Spleen (tissue), 11 donors: ENCODE measurements at regions not wholly inside any gene's neighbourhood (a gene's known extent, or its start where the extent isn't known, plus 50 kb on each side); places are given as distances from the start of the nearest gene placed in this dataset.
"Not testable (repeated sequence)": the region's sequence is repeated elsewhere in the genome, so short reads cannot be mapped to it uniquely, and the experiment has no call there.

Experiments
- DNase-seq: peaks from one replicate; pipeline ENCODE4 v3.0.0-alpha.2; 2020
- H3K27ac ChIP-seq, 8 donors: fragments of 200-600 bp; sonication (generic) in 7 of 8; 1 replicate in 4 of 8; 2 replicates in 4 of 8; pipeline versions ENCODE4 v1.5.0 to v1.8.0; 2016 to 2021; ENCODE audit warnings: inconsistent platforms in 4 of 8, mild to moderate bottlenecking in 4 of 8, moderate library complexity in 1 of 8
- H3K27me3 ChIP-seq, 7 donors: fragments of 200-600 bp; sonication (generic) in 6 of 7; replicated peaks in 1 of 7; 1 replicate in 4 of 7; 2 replicates in 3 of 7; pipeline versions ENCODE4 v1.5.0 to v1.8.0; 2016 to 2021; ENCODE audit warnings: inconsistent platforms in 3 of 7, mild to moderate bottlenecking in 1 of 7
- H3K36me3 ChIP-seq, 6 donors: fragments of 200-600 bp; sonication (generic) in 5 of 6; 1 replicate in 4 of 6; 2 replicates in 2 of 6; pipeline versions ENCODE4 v1.5.0 to v1.8.0; 2016 to 2021; ENCODE audit warnings: inconsistent platforms in 2 of 6
- H3K4me1 ChIP-seq, 6 donors: fragments of 200-600 bp; sonication (generic) in 5 of 6; 1 replicate in 3 of 6; 2 replicates in 3 of 6; pipeline versions ENCODE4 v1.5.0 to v1.8.0; 2016 to 2021; ENCODE audit warnings: inconsistent platforms in 3 of 6
- H3K4me3 ChIP-seq, 8 donors: fragments of 200-600 bp; sonication (generic) in 7 of 8; 1 replicate in 4 of 8; 2 replicates in 4 of 8; pipeline versions ENCODE4 v1.5.0 to v1.8.0; 2016 to 2021; ENCODE audit warnings: inconsistent platforms in 4 of 8, mild to moderate bottlenecking in 4 of 8, moderate library complexity in 2 of 8
- H3K9me3 ChIP-seq, 8 donors: fragments of 200-600 bp; sonication (generic) in 7 of 8; 1 replicate in 4 of 8; 2 replicates in 4 of 8; pipeline versions ENCODE4 v1.5.0 to v1.8.0; 2016 to 2021; ENCODE audit warnings: inconsistent platforms in 4 of 8
- POLR2A ChIP-seq, 3 donors: fragments of 450-650 bp; IDR thresholded peaks; one replicate each; pipeline ENCODE4 v1.5.1; 2017; ENCODE audit warnings: antibody characterized with exemption in 3 of 3, mild to moderate bottlenecking in 1 of 3
- POLR2AphosphoS5 ChIP-seq, 3 donors: sonication (generic); formaldehyde crosslinking; IDR thresholded peaks; one replicate each; pipeline ENCODE4 v1.5.1; 2017; ENCODE audit warnings: antibody characterized with exemption in 3 of 3
- WGBS, 5 donors: extraction: QIAGEN DNeasy Blood & Tissue Kit in 3 of 5; methylation state at CpG; one replicate each; pipeline versions ENCODE4 v1.1.5 to v1.1.7; 2013 to 2018; 5-methylcytosine and 5-hydroxymethylcytosine counted together
- intact Hi-C: fragments of 100-400 bp; cut with DNase I; formaldehyde crosslinking; loops from one replicate; pipeline ENCODE4 v1.15.0; 2023; ENCODE audit warnings: low total_unique reads
- TF ChIP-seq, protein P1 (sequence below), 11 experiments: fragments of 200-600 bp in 7 of 11; fragments of 450-650 bp in 4 of 11; sonication (generic) in 4 of 11; IDR thresholded peaks in 8 of 11; conservative IDR thresholded peaks in 3 of 11; 1 replicate in 7 of 11; 2 replicates in 4 of 11; pipeline versions ENCODE4 v1.4.0 to v1.8.0; 2016 to 2021; ENCODE audit warnings: antibody characterized with exemption in 11 of 11, inconsistent platforms in 4 of 11, mild to moderate bottlenecking in 1 of 11
- donor health status: healthy with polysubstance abuse.
- donor health status: DM: no; HTN: no; CAD: no; lungs with moderate emphysema.
- donor health status: DM: no; HTN: no; CAD: no.
- donor health status: Bipolar disorder and iron deficiency.
- donor health status: healthy.
- donor health status: DM: no; HTN: no; CAD: no.
- donor health status: DM: yes; HTN: yes; CAD: no.

DNA sequence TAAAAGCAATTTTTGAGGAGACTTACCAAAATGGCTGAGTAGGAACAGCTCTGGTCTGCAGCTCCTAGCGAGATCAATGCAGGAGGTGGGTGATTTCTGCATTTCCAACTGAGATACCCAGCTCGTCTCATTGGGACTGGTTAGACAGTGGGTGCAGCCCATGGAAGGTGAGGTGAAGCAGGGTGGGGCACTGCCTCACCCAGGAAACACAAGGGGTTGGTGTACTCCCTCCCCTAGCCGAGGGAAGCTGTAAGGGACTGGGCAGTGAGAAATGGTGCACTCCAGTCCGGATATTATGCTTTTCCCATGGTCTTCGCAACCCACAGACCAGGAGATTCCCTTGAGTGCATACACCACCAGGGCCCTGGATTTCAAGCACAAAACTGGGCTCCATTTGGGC is 419.0 kb downstream of the NUP35 start:
- no peaks in the 10 kb centered on the region for H3K36me3 ChIP-seq
- intact Hi-C loops = no loop called here
- TF ChIP-seq POLR2A (IDR thresholded peaks at IDR 0.05) = no peak
- no peak for TF ChIP-seq POLR2AphosphoS5 (IDR thresholded peaks at IDR 0.05)
- TF ChIP-seq, protein P1, sequence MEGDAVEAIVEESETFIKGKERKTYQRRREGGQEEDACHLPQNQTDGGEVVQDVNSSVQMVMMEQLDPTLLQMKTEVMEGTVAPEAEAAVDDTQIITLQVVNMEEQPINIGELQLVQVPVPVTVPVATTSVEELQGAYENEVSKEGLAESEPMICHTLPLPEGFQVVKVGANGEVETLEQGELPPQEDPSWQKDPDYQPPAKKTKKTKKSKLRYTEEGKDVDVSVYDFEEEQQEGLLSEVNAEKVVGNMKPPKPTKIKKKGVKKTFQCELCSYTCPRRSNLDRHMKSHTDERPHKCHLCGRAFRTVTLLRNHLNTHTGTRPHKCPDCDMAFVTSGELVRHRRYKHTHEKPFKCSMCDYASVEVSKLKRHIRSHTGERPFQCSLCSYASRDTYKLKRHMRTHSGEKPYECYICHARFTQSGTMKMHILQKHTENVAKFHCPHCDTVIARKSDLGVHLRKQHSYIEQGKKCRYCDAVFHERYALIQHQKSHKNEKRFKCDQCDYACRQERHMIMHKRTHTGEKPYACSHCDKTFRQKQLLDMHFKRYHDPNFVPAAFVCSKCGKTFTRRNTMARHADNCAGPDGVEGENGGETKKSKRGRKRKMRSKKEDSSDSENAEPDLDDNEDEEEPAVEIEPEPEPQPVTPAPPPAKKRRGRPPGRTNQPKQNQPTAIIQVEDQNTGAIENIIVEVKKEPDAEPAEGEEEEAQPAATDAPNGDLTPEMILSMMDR (IDR thresholded peaks at IDR 0.05 in 8 of 11, conservative IDR thresholded peaks at IDR 0.05 in 3 of 11) = no peak
- peaks cover 0 to 47% (median 23%) of the 10 kb centered on the region in 8 donors for H3K9me3 ChIP-seq
- no peaks in the 10 kb centered on the region for H3K4me1 ChIP-seq
- no peak overlapping the region for H3K4me3 ChIP-seq
- no peaks in the 10 kb centered on the region for H3K27me3 ChIP-seq
- no peak overlapping the region for H3K27ac ChIP-seq
- DNase-seq = no peak
- 69 to 86% (median 79%) methylated on average over 3 to 5 of the region's 5 CpGs for WGBS, 5 donors

DNA sequence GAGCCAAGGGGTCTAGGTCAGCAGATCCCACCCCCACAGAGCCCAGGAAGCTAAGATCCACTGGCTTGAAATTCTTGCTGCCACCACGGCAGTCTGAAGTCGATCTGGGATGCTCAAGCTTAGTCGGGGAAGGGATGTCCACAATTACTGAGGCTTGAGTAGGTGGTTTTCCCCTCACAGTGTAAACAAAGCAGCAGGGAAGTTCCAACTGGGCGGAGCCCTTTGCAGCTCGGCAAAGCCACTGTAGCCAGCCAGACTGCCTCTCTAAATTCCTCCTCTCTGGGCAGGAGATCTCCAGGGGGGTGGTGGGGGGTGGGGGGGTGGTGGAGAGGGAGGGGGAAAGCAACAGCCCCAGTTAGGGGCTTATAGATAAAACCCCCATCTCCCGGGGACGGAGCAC is 419.5 kb downstream of the NUP35 start:
- H3K27ac ChIP-seq = no peak overlapping the region
- H3K36me3 ChIP-seq = no peaks in the 10 kb centered on the region
- no peaks in the 10 kb centered on the region for H3K4me1 ChIP-seq
- intact Hi-C loops = no loop called here
- TF ChIP-seq POLR2AphosphoS5 (IDR thresholded peaks at IDR 0.05) (no peak), POLR2A (IDR thresholded peaks at IDR 0.05) (no peak)
- TF ChIP-seq, protein P1 (IDR thresholded peaks at IDR 0.05 in 8 of 11, conservative IDR thresholded peaks at IDR 0.05 in 3 of 11) = no peak
- DNase-seq = no peak
- H3K4me3 ChIP-seq = no peak overlapping the region
- peaks cover 0 to 51% (median 25%) of the 10 kb centered on the region in 8 donors for H3K9me3 ChIP-seq
- no peaks in the 10 kb centered on the region for H3K27me3 ChIP-seq
- 44 to 66% (median 50%) methylated on average over 4 to 7 of the region's 7 CpGs for WGBS, 5 donors

DNA sequence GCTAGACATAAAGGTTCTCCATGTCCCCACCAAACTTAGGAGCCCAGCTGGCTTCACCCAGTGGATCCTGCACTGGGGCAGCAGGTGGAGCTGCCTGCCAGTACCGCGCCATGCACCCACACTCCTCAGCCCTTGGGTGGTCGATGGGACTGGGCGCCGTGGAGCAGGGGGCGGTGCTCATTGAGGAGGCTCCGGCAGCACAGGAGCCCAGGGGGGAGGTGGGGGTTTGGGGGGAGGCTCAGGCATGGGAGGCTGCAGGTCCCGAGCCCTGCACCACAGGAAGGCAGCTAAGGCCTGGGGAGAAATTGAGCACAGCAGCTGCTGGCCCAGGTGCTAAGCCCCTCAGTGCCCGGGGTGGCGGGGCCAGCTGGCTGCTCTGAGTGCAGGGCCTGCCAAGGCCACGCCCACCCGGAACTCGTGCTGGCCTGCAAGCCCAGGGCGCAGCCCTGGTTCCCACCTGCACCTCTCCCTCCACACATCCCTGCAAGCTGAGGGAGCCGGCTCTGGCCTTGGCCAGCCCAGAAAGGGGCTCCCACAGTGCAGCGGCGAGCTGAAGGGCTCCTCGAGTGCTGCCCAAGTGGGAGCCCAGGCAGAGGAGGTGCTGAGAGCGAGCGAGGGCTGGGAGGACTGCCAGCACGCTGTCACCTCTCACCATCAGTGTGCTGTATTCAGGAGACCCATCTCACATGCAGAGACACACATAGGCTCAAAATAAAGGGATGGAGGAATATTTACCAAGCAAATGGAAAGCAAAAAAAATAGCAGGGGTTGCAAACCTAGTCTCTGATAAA is 422.5 kb downstream of the NUP35 start:
- H3K27me3 ChIP-seq, intact Hi-C loops: not testable (repeated sequence)
- WGBS, 5 donors = 81 to 92% (median 85%) methylated on average over 9 to 21 of the region's 21 CpGs

DNA sequence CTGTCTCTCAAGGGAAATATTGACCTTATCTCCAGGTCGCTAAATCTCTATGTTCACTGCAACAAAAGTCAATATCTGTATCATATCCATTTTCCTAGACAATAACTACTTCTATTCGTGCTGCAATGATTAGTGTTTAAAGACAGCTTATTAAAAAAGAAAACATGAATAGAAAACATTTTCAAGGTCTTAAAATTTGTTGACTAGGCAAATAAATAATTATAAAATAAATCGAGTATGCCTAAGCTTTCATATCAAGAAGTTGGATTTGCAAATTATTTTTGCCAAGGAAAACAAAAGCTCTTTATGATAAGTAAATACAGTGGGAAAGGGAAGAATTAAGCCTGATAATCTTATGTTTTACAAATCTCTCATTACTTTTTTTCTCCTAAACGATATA is 428.5 kb downstream of the NUP35 start:
- DNase-seq = no peak
- Histone ChIP-seq H3K9me3 (peaks cover 0 to 28% (median 15%) of the 10 kb centered on the region in 8 donors), H3K36me3 (no peaks in the 10 kb centered on the region), H3K4me3 (no peak overlapping the region), H3K27ac (no peak overlapping the region), H3K27me3 (no peaks in the 10 kb centered on the region), H3K4me1 (no peaks in the 10 kb centered on the region)
- 73 to 83% (median 79%) methylated on average over 4 of the region's 4 CpGs for WGBS, 5 donors
- TF ChIP-seq POLR2A (IDR thresholded peaks at IDR 0.05) = no peak
- TF ChIP-seq POLR2AphosphoS5 (IDR thresholded peaks at IDR 0.05) = no peak
- TF ChIP-seq, protein P1 (IDR thresholded peaks at IDR 0.05 in 8 of 11, conservative IDR thresholded peaks at IDR 0.05 in 3 of 11) = no peak
- intact Hi-C loops = no loop called here

More for the DNA sequence above, 422.5 kb downstream of the NUP35 start:
- not testable (repeated sequence) for H3K36me3 ChIP-seq, H3K4me1 ChIP-seq, H3K4me3 ChIP-seq, H3K27ac ChIP-seq
- peak; percentile 72 for DNase-seq
- peaks cover 0 to 64% (median 36%) of the 10 kb centered on the region in 8 donors for H3K9me3 ChIP-seq
